ENCODE measurements at regions not wholly inside any gene's neighbourhood (a gene's known extent, or its start where the extent isn't known, plus 50 kb on each side); places are given as distances from the start of the nearest gene placed in this dataset.

GRCh38 chr14:101070540-101071492 lies 167.3 kb upstream of the RTL1 start:
- no peak for TF ChIP-seq POLR2A (IDR thresholded peaks at IDR 0.05; ENCODE audit: low read depth, low read length)
- no peak for TF ChIP-seq POLR2AphosphoS5 (IDR thresholded peaks at IDR 0.05; ENCODE audit: low read depth, low read length)
- TF ChIP-seq TAF1 (IDR thresholded peaks at IDR 0.05; ENCODE audit: low read depth, low read length): no peak
- TF ChIP-seq PAX5 (IDR thresholded peaks at IDR 0.05; ENCODE audit: insufficient read depth, low read length, severe bottlenecking): no peak
- no peak for TF ChIP-seq SPI1 (IDR thresholded peaks at IDR 0.05; ENCODE audit: low read depth, low read length)
